ENCODE measurements at regions not wholly inside any gene's neighbourhood (a gene's known extent, or its start where the extent isn't known, plus 50 kb on each side); places are given as distances from the start of the nearest gene placed in this dataset.

GRCh38 chr7:57361406-57361805 is 88.6 kb upstream of the ZNF716 start:
- no peak for TF ChIP-seq JUND (IDR thresholded peaks at IDR 0.05; ENCODE audit: low read depth)
- in situ Hi-C loops (cut with HindIII; ENCODE audit: low pct_unique_long_range_greater_than_20kb, low sequenced_read_pairs): no loop called here
- peak in 1 of 2 experiments; percentile 77 for DNase-seq (ENCODE audit: low read depth in 1 of 2, low spot score in 1 of 2)

GRCh38 chr7:57362868-57363267 is 87.1 kb upstream of the ZNF716 start:
- no peak for DNase-seq (ENCODE audit: low read depth in 1 of 2, low spot score in 1 of 2)
- TF ChIP-seq JUND (IDR thresholded peaks at IDR 0.05; ENCODE audit: low read depth): no peak
- in situ Hi-C loops (cut with HindIII; ENCODE audit: low pct_unique_long_range_greater_than_20kb, low sequenced_read_pairs): no loop called here

GRCh38 chr7:57363321-57363720 is 86.7 kb upstream of the ZNF716 start:
- DNase-seq (ENCODE audit: low read depth in 1 of 2, low spot score in 1 of 2): no peak
- no peak for TF ChIP-seq JUND (IDR thresholded peaks at IDR 0.05; ENCODE audit: low read depth)

GRCh38 chr7:57364933-57365710 is 84.9 kb upstream of the ZNF716 start:
- in situ Hi-C loops (cut with HindIII; ENCODE audit: low pct_unique_long_range_greater_than_20kb, low sequenced_read_pairs): no loop called here
- no peak for DNase-seq (ENCODE audit: low read depth in 1 of 2, low spot score in 1 of 2)

More at GRCh38 chr7:57363321-57363720, 86.7 kb upstream of the ZNF716 start:
- in situ Hi-C loops (cut with HindIII; ENCODE audit: low pct_unique_long_range_greater_than_20kb, low sequenced_read_pairs): no loop called here

GRCh38 chr7:57367171-57367570 is 82.8 kb upstream of the ZNF716 start:
- no peak for DNase-seq (ENCODE audit: low read depth in 1 of 2, low spot score in 1 of 2)
- TF ChIP-seq JUND (IDR thresholded peaks at IDR 0.05; ENCODE audit: low read depth): no peak
- in situ Hi-C loops (cut with HindIII; ENCODE audit: low pct_unique_long_range_greater_than_20kb, low sequenced_read_pairs): no loop called here

More at GRCh38 chr7:57364933-57365710, 84.9 kb upstream of the ZNF716 start:
- TF ChIP-seq JUND (IDR thresholded peaks at IDR 0.05; ENCODE audit: low read depth): no peak

GRCh38 chr7:57370066-57370738 is 79.8 kb upstream of the ZNF716 start:
- peak in 1 of 2 experiments; percentile 59 for DNase-seq (ENCODE audit: low read depth in 1 of 2, low spot score in 1 of 2)
- TF ChIP-seq JUND (IDR thresholded peaks at IDR 0.05; ENCODE audit: low read depth): no peak
- in situ Hi-C loops (cut with HindIII; ENCODE audit: low pct_unique_long_range_greater_than_20kb, low sequenced_read_pairs): no loop called here

GRCh38 chr7:57370739-57371098 is 79.3 kb upstream of the ZNF716 start:
- DNase-seq (ENCODE audit: low read depth in 1 of 2, low spot score in 1 of 2): peak in 1 of 2 experiments; percentile 49
- no peak for TF ChIP-seq JUND (IDR thresholded peaks at IDR 0.05; ENCODE audit: low read depth)
- in situ Hi-C loops (cut with HindIII; ENCODE audit: low pct_unique_long_range_greater_than_20kb, low sequenced_read_pairs): no loop called here

- in situ Hi-C loops (cut with HindIII; ENCODE audit: low pct_unique_long_range_greater_than_20kb, low sequenced_read_pairs): no loop called here
- peak in 1 of 2 experiments; percentile 24 for DNase-seq (ENCODE audit: low read depth in 1 of 2, low spot score in 1 of 2)
- TF ChIP-seq JUND (IDR thresholded peaks at IDR 0.05; ENCODE audit: low read depth): no peak
These were observed 74.2 kb upstream of the ZNF716 start for GRCh38 chr7:57375783-57376182.

- TF ChIP-seq JUND (IDR thresholded peaks at IDR 0.05; ENCODE audit: low read depth): no peak
- in situ Hi-C loops (cut with HindIII; ENCODE audit: low pct_unique_long_range_greater_than_20kb, low sequenced_read_pairs): no loop called here
- peak in 1 of 2 experiments; percentile 30 for DNase-seq (ENCODE audit: low read depth in 1 of 2, low spot score in 1 of 2)
These were observed 68.4 kb upstream of the ZNF716 start for GRCh38 chr7:57381581-57381980.

- DNase-seq (ENCODE audit: low read depth in 1 of 2, low spot score in 1 of 2): no peak
- TF ChIP-seq JUND (IDR thresholded peaks at IDR 0.05; ENCODE audit: low read depth): no peak
- in situ Hi-C loops (cut with HindIII; ENCODE audit: low pct_unique_long_range_greater_than_20kb, low sequenced_read_pairs): no loop called here
These were observed 65.6 kb upstream of the ZNF716 start for GRCh38 chr7:57384380-57384779.

- DNase-seq (ENCODE audit: low read depth in 1 of 2, low spot score in 1 of 2): no peak
- in situ Hi-C loops (cut with HindIII; ENCODE audit: low pct_unique_long_range_greater_than_20kb, low sequenced_read_pairs): no loop called here
- TF ChIP-seq JUND (IDR thresholded peaks at IDR 0.05; ENCODE audit: low read depth): no peak
These were observed 64.3 kb upstream of the ZNF716 start for GRCh38 chr7:57385668-57386067.

- in situ Hi-C loops (cut with HindIII; ENCODE audit: low pct_unique_long_range_greater_than_20kb, low sequenced_read_pairs): no loop called here
- no peak for TF ChIP-seq JUND (IDR thresholded peaks at IDR 0.05; ENCODE audit: low read depth)
These were observed 61.2 kb upstream of the ZNF716 start for GRCh38 chr7:57388761-57389160.

GRCh38 chr7:57398548-57398947 is 51.4 kb upstream of the ZNF716 start:
- in situ Hi-C loops (cut with HindIII; ENCODE audit: low pct_unique_long_range_greater_than_20kb, low sequenced_read_pairs): no loop called here
- TF ChIP-seq JUND (IDR thresholded peaks at IDR 0.05; ENCODE audit: low read depth): no peak
- no peak for DNase-seq (ENCODE audit: low read depth in 1 of 2, low spot score in 1 of 2)

More at GRCh38 chr7:57388761-57389160, 61.2 kb upstream of the ZNF716 start:
- DNase-seq (ENCODE audit: low read depth in 1 of 2, low spot score in 1 of 2): no peak

Measured in T47D (cell line).